Endodermal cell (in vitro differentiated cells): ENCODE measurements at regions not wholly inside any gene's neighbourhood (a gene's known extent, or its start where the extent isn't known, plus 50 kb on each side); places are given as distances from the start of the nearest gene placed in this dataset.

Experiments
- DNase-seq: peaks from one replicate; pipeline ENCODE4 v3.0.0-alpha.2; 2017
- H3K27ac ChIP-seq: 2 replicates; pipeline ENCODE4 v1.5.1; 2013; ENCODE audit warnings: mild to moderate bottlenecking, low read depth, low read length, moderate library complexity
- H3K27me3 ChIP-seq: 2 replicates; pipeline ENCODE4 v1.6.1; 2013; ENCODE audit warnings: mild to moderate bottlenecking, low read length, moderate library complexity; ENCODE audit not compliant: insufficient read depth, control insufficient read depth, poor library complexity, severe bottlenecking
- H3K36me3 ChIP-seq: 2 replicates; pipeline ENCODE4 v1.7.0; 2013; ENCODE audit warnings: mild to moderate bottlenecking, low read length, moderate library complexity; ENCODE audit not compliant: control insufficient read depth, insufficient read depth
- H3K4me1 ChIP-seq: one replicate; pipeline ENCODE4 v1.7.0; 2013; ENCODE audit warnings: low read length; ENCODE audit not compliant: control insufficient read depth, insufficient read depth
- H3K4me3 ChIP-seq: 2 replicates; pipeline ENCODE4 v1.5.1; 2013; ENCODE audit warnings: mild to moderate bottlenecking, low read length, moderate library complexity
- H3K9ac ChIP-seq: 2 replicates; pipeline ENCODE4 v1.6.1; 2013; ENCODE audit warnings: mild to moderate bottlenecking, low read length, moderate library complexity; ENCODE audit not compliant: poor library complexity, severe bottlenecking; ENCODE audit errors: extremely low read depth
- H3K9me3 ChIP-seq: 2 replicates; pipeline ENCODE4 v1.6.1; 2013; ENCODE audit warnings: mild to moderate bottlenecking, low read length, moderate library complexity; ENCODE audit not compliant: control insufficient read depth
- H3K27ac Mint-ChIP-seq: 2 replicates; pipeline ENCODE4 v1.8.0; 2020; ENCODE audit warnings: mixed read lengths
- H3K27me3 Mint-ChIP-seq: 2 replicates; pipeline ENCODE4 v1.8.0; 2021; ENCODE audit warnings: mild to moderate bottlenecking, mixed read lengths; ENCODE audit not compliant: insufficient read depth
- H3K36me3 Mint-ChIP-seq: 2 replicates; pipeline ENCODE4 v1.8.0; 2020; ENCODE audit warnings: low read depth, mixed read lengths
- H3K4me1 Mint-ChIP-seq: 2 replicates; pipeline ENCODE4 v1.8.0; 2020; ENCODE audit warnings: mixed read lengths
- H3K4me3 Mint-ChIP-seq: 2 replicates; pipeline ENCODE4 v1.8.0; 2020; ENCODE audit warnings: mild to moderate bottlenecking, moderate library complexity, mixed read lengths
- H3K9me3 Mint-ChIP-seq: 2 replicates; pipeline ENCODE4 v1.8.0; 2020; ENCODE audit warnings: mild to moderate bottlenecking, mixed read lengths
- WGBS, 2 experiments: methylation state at CpG; one replicate each; pipeline versions ENCODE4 v1.1.5 to v1.1.7; 2013; ENCODE audit warnings: missing lambda C conversion rate in 2 of 2, mixed read lengths in 1 of 2; ENCODE audit not compliant: insufficient coverage in 1 of 2, insufficient read length in 1 of 2; 5-methylcytosine and 5-hydroxymethylcytosine counted together
- TF ChIP-seq, protein P1 (sequence below): fragments of 200-600 bp; sonication (generic); conservative IDR thresholded peaks from 2 replicates; pipeline ENCODE4 v1.5.0; 2021; ENCODE audit warnings: antibody characterized with exemption, mild to moderate bottlenecking

- peaks cover 3% of the 10 kb centered on the region for H3K4me1 ChIP-seq
- no peak overlapping the region for H3K9ac ChIP-seq
- Mint-ChIP-seq H3K4me3 (no peak overlapping the region), H3K36me3 (no peaks in the 10 kb centered on the region), H3K27me3 (peaks cover 3% of the 10 kb centered on the region), H3K9me3 (no peaks in the 10 kb centered on the region), H3K4me1 (peaks cover 40% of the 10 kb centered on the region), H3K27ac (no peak overlapping the region)
- no peak overlapping the region for H3K4me3 ChIP-seq
- DNase-seq = no peak
- no peaks in the 10 kb centered on the region for H3K36me3 ChIP-seq
- H3K9me3 ChIP-seq = no peaks in the 10 kb centered on the region
- no peak overlapping the region for H3K27ac ChIP-seq
- H3K27me3 ChIP-seq = no peaks in the 10 kb centered on the region
- TF ChIP-seq, protein P1, sequence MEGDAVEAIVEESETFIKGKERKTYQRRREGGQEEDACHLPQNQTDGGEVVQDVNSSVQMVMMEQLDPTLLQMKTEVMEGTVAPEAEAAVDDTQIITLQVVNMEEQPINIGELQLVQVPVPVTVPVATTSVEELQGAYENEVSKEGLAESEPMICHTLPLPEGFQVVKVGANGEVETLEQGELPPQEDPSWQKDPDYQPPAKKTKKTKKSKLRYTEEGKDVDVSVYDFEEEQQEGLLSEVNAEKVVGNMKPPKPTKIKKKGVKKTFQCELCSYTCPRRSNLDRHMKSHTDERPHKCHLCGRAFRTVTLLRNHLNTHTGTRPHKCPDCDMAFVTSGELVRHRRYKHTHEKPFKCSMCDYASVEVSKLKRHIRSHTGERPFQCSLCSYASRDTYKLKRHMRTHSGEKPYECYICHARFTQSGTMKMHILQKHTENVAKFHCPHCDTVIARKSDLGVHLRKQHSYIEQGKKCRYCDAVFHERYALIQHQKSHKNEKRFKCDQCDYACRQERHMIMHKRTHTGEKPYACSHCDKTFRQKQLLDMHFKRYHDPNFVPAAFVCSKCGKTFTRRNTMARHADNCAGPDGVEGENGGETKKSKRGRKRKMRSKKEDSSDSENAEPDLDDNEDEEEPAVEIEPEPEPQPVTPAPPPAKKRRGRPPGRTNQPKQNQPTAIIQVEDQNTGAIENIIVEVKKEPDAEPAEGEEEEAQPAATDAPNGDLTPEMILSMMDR = no peak
- WGBS, 2 experiments = 66% methylated on average over 3 of the region's 3 CpGs; no CpG with 5 or more reads in 1 of the 2 experiments
Observed at GRCh38 chrX:25178555-25178954, 162.8 kb upstream of the ARX start.

DNA sequence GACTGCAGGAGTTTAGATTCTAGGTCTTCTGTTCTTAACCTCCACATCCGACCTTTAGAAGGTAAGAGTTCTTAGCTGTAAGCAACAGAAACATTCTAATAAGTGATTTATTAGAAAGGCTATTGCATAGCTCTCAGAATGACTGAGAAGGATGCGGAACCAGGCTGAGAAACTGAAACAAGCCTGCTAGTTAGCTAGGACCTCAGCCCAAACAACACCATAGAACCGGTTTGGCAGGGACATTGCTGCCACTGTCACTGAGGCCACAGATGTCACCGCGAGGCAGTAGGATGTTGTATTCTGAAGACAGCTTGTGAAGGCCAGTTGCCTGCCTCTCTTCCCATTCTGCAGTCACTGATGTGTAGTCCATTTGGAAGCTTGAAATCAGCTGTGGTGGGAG, 160.0 kb upstream of the ARX start:
- Histone ChIP-seq H3K9ac (no peak overlapping the region), H3K27ac (no peak overlapping the region), H3K4me1 (peaks cover 3% of the 10 kb centered on the region), H3K9me3 (no peaks in the 10 kb centered on the region), H3K36me3 (no peaks in the 10 kb centered on the region), H3K4me3 (no peak overlapping the region), H3K27me3 (no peaks in the 10 kb centered on the region)
- H3K9me3 Mint-ChIP-seq = no peaks in the 10 kb centered on the region
- peaks cover 52% of the 10 kb centered on the region for H3K4me1 Mint-ChIP-seq
- TF ChIP-seq, protein P1 = no peak
- H3K4me3 Mint-ChIP-seq = no peak overlapping the region
- WGBS, 2 experiments = 80 to 95% methylated on average over 1 to 4 of the region's 5 CpGs
- DNase-seq = peak; percentile 50
- H3K27ac Mint-ChIP-seq = no peak overlapping the region
- no peaks in the 10 kb centered on the region for H3K36me3 Mint-ChIP-seq
- peaks cover 3% of the 10 kb centered on the region for H3K27me3 Mint-ChIP-seq

DNA sequence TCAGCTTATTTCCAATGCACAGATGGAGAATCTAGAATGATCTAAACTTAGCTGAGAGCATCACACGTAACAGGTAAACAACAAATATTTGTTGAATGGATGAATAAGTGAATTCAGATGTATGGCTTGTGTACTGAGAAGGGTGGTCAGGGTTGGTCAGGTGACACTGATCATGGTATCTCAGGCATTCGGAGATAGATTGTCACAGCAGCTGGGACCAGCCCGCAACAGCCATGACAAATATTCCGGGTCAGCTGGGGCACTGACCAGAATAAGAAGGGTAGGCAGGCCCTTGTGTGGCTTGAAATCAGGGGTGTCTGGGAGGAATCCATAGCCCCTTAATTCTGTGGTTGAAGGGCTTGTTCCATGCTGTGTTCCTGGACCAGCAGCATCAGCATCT, 159.4 kb upstream of the ARX start:
- TF ChIP-seq, protein P1 = no peak
- H3K4me3 ChIP-seq = no peak overlapping the region
- Mint-ChIP-seq H3K4me1 (peaks cover 54% of the 10 kb centered on the region), H3K9me3 (no peaks in the 10 kb centered on the region), H3K27ac (no peak overlapping the region), H3K27me3 (peaks cover 3% of the 10 kb centered on the region), H3K36me3 (no peaks in the 10 kb centered on the region), H3K4me3 (no peak overlapping the region)
- peaks cover 3% of the 10 kb centered on the region for H3K4me1 ChIP-seq
- no peak overlapping the region for H3K27ac ChIP-seq
- no peak for DNase-seq
- no peaks in the 10 kb centered on the region for H3K36me3 ChIP-seq
- 91% methylated on average over 4 of the region's 4 CpGs; no CpG with 5 or more reads in 1 of the 2 experiments for WGBS, 2 experiments
- H3K9me3 ChIP-seq = no peaks in the 10 kb centered on the region
- no peak overlapping the region for H3K9ac ChIP-seq
- no peaks in the 10 kb centered on the region for H3K27me3 ChIP-seq
